OCI-LY1 (cell line): ENCODE measurements at regions not wholly inside any gene's neighbourhood (a gene's known extent, or its start where the extent isn't known, plus 50 kb on each side); places are given as distances from the start of the nearest gene placed in this dataset.

ENCODE experiments used
- H2AFZ ChIP-seq: fragments of 200-600 bp; sonication (generic), shearing (Covaris generic); 2 replicates; pipeline ENCODE4 v1.6.0; 2014; ENCODE audit warnings: antibody characterized with exemption, mild to moderate bottlenecking, low read length
- H3F3A ChIP-seq: fragments of 200-600 bp; sonication (generic), shearing (Covaris generic); 2 replicates; pipeline ENCODE4 v1.6.0; 2014; ENCODE audit warnings: mild to moderate bottlenecking, antibody characterized with exemption, low read length, moderate library complexity; ENCODE audit not compliant: insufficient read depth
- H3K27ac ChIP-seq: fragments of 200-600 bp; sonication (generic); 2 replicates; pipeline ENCODE4 v1.5.1; 2014; ENCODE audit warnings: low read length, mixed run types, mild to moderate bottlenecking, low read depth; ENCODE audit not compliant: poor library complexity, severe bottlenecking
- H3K27me3 ChIP-seq: fragments of 200-600 bp; sonication (generic); 2 replicates; pipeline ENCODE4 v1.6.0; 2014; ENCODE audit warnings: antibody characterized with exemption, mild to moderate bottlenecking, low read length, moderate library complexity; ENCODE audit not compliant: insufficient read depth
- H3K36me3 ChIP-seq: fragments of 200-600 bp; sonication (generic); 2 replicates; pipeline ENCODE4 v1.6.1; 2014; ENCODE audit warnings: mild to moderate bottlenecking, antibody characterized with exemption, low read length, moderate library complexity, mixed read lengths; ENCODE audit not compliant: insufficient read depth
- H3K4me1 ChIP-seq: fragments of 200-600 bp; sonication (generic); 2 replicates; pipeline ENCODE4 v1.5.1; 2014; ENCODE audit warnings: mild to moderate bottlenecking, low read length, moderate library complexity; ENCODE audit not compliant: insufficient read depth, severe bottlenecking
- H3K4me2 ChIP-seq: fragments of 200-600 bp; sonication (generic), shearing (Covaris generic); 2 replicates; pipeline ENCODE4 v1.6.1; 2014; ENCODE audit warnings: low read length
- H3K4me3 ChIP-seq: fragments of 200-600 bp; sonication (generic); 2 replicates; pipeline ENCODE4 v1.5.1; 2014; ENCODE audit warnings: low read length, low read depth, mild to moderate bottlenecking, mixed read lengths; ENCODE audit not compliant: poor library complexity, severe bottlenecking
- H3K79me2 ChIP-seq: fragments of 200-600 bp; shearing (Covaris generic); 2 replicates; pipeline ENCODE4 v1.6.1; 2016; ENCODE audit warnings: mixed run types, low read length, mixed read lengths; ENCODE audit not compliant: insufficient read depth
- H3K9ac ChIP-seq: fragments of 200-600 bp; sonication (generic), shearing (Covaris generic); 2 replicates; pipeline ENCODE4 v1.6.1; 2014; ENCODE audit warnings: mild to moderate bottlenecking, low read length, mixed read lengths
- H3K9me2 ChIP-seq: fragments of 200-600 bp; sonication (generic), shearing (Covaris generic); 2 replicates; pipeline ENCODE4 v1.6.1; 2014; ENCODE audit warnings: low read depth, mild to moderate bottlenecking, low read length, mixed read lengths
- H3K9me3 ChIP-seq: fragments of 200-600 bp; shearing (Covaris generic); 2 replicates; pipeline ENCODE4 v1.6.1; 2014; ENCODE audit warnings: low read length, mixed read lengths
- H4K20me1 ChIP-seq: fragments of 200-600 bp; sonication (generic), shearing (Covaris generic); 2 replicates; pipeline ENCODE4 v1.6.0; 2016; ENCODE audit warnings: mild to moderate bottlenecking, low read length; ENCODE audit not compliant: insufficient read depth
- CTCF ChIP-seq: fragments of 200-600 bp; sonication (generic), shearing (Covaris generic); IDR thresholded peaks from 2 replicates; pipeline ENCODE4 v1.5.1; 2017; ENCODE audit warnings: mild to moderate bottlenecking, antibody characterized with exemption, low read length, moderate library complexity, mixed read lengths
- EZH2 ChIP-seq: fragments of 200-600 bp; sonication (generic), shearing (Covaris generic); IDR thresholded peaks from 2 replicates; pipeline ENCODE4 v1.8.0; 2017; ENCODE audit warnings: borderline replicate concordance, mixed run types, mild to moderate bottlenecking, antibody characterized with exemption, low read length, moderate library complexity, mixed read lengths

- Histone ChIP-seq H3K9ac (no peak overlapping the region), H2AFZ (no peak overlapping the region), H3K36me3 (no peaks in the 10 kb centered on the region), H3K27me3 (no peaks in the 10 kb centered on the region), H3K9me3 (no peaks in the 10 kb centered on the region), H3K79me2 (no peaks in the 10 kb centered on the region), H3K9me2 (no peaks in the 10 kb centered on the region), H3K4me2 (no peak overlapping the region), H3F3A (no peaks in the 10 kb centered on the region), H3K4me1 (no peaks in the 10 kb centered on the region), H3K27ac (no peak overlapping the region), H4K20me1 (no peaks in the 10 kb centered on the region), H3K4me3 (no peak overlapping the region)
- TF ChIP-seq EZH2: no peak
- no peak for TF ChIP-seq CTCF
Measured at GRCh38 chr9:3629495-3629894, 103.7 kb upstream of the RFX3 start.

DNA sequence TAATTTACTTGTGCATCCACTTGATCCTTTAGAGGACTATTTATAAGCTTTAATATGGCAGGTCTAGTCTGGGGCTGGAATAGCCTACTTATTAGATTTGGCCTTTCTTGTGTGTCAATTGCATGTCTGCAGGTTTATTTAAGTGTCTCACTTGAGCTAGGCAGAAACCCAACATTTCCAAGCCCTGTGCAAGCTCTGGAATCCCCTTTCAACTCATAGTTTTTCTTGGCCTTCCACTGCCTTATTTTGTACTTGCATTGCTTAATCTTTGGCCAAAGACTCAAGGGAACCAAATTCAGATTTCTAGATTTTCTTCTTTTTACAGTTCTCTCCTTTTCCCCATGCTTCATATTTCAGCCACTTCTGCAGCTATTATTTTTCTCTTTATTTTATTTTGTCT, 102.4 kb upstream of the RFX3 start:
- Histone ChIP-seq H3K9ac (no peak overlapping the region), H4K20me1 (no peaks in the 10 kb centered on the region), H3K4me2 (no peak overlapping the region), H3K9me2 (no peaks in the 10 kb centered on the region), H3F3A (no peaks in the 10 kb centered on the region), H3K36me3 (no peaks in the 10 kb centered on the region), H2AFZ (no peak overlapping the region), H3K27me3 (no peaks in the 10 kb centered on the region), H3K27ac (no peak overlapping the region), H3K4me1 (no peaks in the 10 kb centered on the region), H3K9me3 (no peaks in the 10 kb centered on the region), H3K79me2 (no peaks in the 10 kb centered on the region), H3K4me3 (no peak overlapping the region)
- TF ChIP-seq EZH2 (no peak), CTCF (no peak)

DNA sequence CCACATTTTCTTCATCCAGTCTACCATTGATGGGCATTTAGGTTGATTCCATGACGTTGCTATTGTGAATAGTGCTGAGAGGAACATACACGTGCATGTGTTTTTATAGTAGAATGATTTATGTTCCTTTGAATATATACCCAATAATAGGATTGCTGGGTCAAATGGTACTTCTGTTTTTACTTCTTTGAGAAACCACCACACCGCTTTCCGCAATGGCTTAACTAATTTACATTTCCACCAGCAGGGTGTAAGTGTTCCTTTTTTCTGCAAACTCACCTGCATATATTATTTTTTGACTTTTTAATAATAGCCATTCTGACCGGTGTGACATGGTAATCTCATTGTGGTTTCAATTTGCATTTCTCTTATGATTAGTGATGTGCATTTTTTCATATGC, 82.2 kb upstream of the RFX3 start:
- no peaks in the 10 kb centered on the region for H3F3A ChIP-seq
- H3K27ac ChIP-seq: no peak overlapping the region

More for the DNA sequence above, 82.2 kb upstream of the RFX3 start:
- Histone ChIP-seq H3K4me2 (no peak overlapping the region), H3K4me1 (peaks cover 9% of the 10 kb centered on the region), H3K79me2 (no peaks in the 10 kb centered on the region), H3K36me3 (no peaks in the 10 kb centered on the region), H4K20me1 (no peaks in the 10 kb centered on the region), H3K9me2 (no peaks in the 10 kb centered on the region), H3K4me3 (no peak overlapping the region), H3K9ac (no peak overlapping the region), H3K27me3 (no peaks in the 10 kb centered on the region), H2AFZ (no peak overlapping the region), H3K9me3 (no peaks in the 10 kb centered on the region)
- no peak for TF ChIP-seq EZH2
- TF ChIP-seq CTCF: no peak
